Astrocyte of the cerebellum (primary cell): ENCODE measurements at regions not wholly inside any gene's neighbourhood (a gene's known extent, or its start where the extent isn't known, plus 50 kb on each side); places are given as distances from the start of the nearest gene placed in this dataset.

Experiments
- DNase-seq: peaks from one replicate; pipeline ENCODE4 v3.0.0-alpha.2; 2011; ENCODE audit warnings: low read depth
- H3K4me3 ChIP-seq: 2 replicates; pipeline ENCODE4 v1.5.1; 2011; ENCODE audit warnings: mild to moderate bottlenecking, low read depth, low read length, moderate library complexity
- CTCF ChIP-seq: IDR thresholded peaks from 2 replicates; pipeline ENCODE4 v1.5.1; 2012; ENCODE audit warnings: low read length, low read depth, moderate library complexity, mild to moderate bottlenecking; ENCODE audit errors: missing control alignments
- in situ Hi-C: cut with HindIII; loops from 2 replicates; pipeline ENCODE4 v1.10.0; 2017; ENCODE audit warnings: low sequenced_read_pairs

GRCh38 chr6:121578216-121578615, 142.8 kb downstream of the GJA1 start:
- in situ Hi-C loops: no loop called here

GRCh38 chr6:121579478-121579877, 144.0 kb downstream of the GJA1 start:
- H3K4me3 ChIP-seq: no peak overlapping the region
- in situ Hi-C loops: no loop called here
- TF ChIP-seq CTCF: no peak
- no peak for DNase-seq

More at GRCh38 chr6:121578216-121578615, 142.8 kb downstream of the GJA1 start:
- no peak for TF ChIP-seq CTCF
- no peak for DNase-seq
- no peak overlapping the region for H3K4me3 ChIP-seq

GRCh38 chr6:121581327-121581726, 145.9 kb downstream of the GJA1 start:
- no peak overlapping the region for H3K4me3 ChIP-seq
- no peak for TF ChIP-seq CTCF
- DNase-seq: no peak
- in situ Hi-C loops: no loop called here

- no peak overlapping the region for H3K4me3 ChIP-seq
- no peak for DNase-seq
- no peak for TF ChIP-seq CTCF
- in situ Hi-C loops: no loop called here
These were observed 146.8 kb downstream of the GJA1 start for GRCh38 chr6:121582262-121582661.

GRCh38 chr6:121584586-121585369, 149.3 kb downstream of the GJA1 start:
- no peak overlapping the region for H3K4me3 ChIP-seq
- no peak for TF ChIP-seq CTCF
- in situ Hi-C loops: no loop called here
- DNase-seq: peak; percentile 5

GRCh38 chr6:121590438-121590837, 155.0 kb downstream of the GJA1 start:
- in situ Hi-C loops: no loop called here
- DNase-seq: no peak
- no peak for TF ChIP-seq CTCF

More at GRCh38 chr6:121590438-121590837, 155.0 kb downstream of the GJA1 start:
- H3K4me3 ChIP-seq: no peak overlapping the region
